ENCODE measurements at regions not wholly inside any gene's neighbourhood (a gene's known extent, or its start where the extent isn't known, plus 50 kb on each side); places are given as distances from the start of the nearest gene placed in this dataset.

- DNase-seq: no peak
These were observed 178.6 kb upstream of the SALL3 start for GRCh38 chr18:78801011-78801410.

- DNase-seq: no peak
These were observed 176.5 kb upstream of the SALL3 start for GRCh38 chr18:78803104-78803503.

- no peak for DNase-seq
These were observed 175.2 kb upstream of the SALL3 start for GRCh38 chr18:78804206-78805030.

- no peak for DNase-seq
These were observed 173.8 kb upstream of the SALL3 start for GRCh38 chr18:78805840-78806239.

- no peak for DNase-seq
These were observed 171.9 kb upstream of the SALL3 start for GRCh38 chr18:78807668-78808067.

GRCh38 chr18:78809845-78810244, 169.8 kb upstream of the SALL3 start:
- DNase-seq: no peak

GRCh38 chr18:78810706-78811105, 168.9 kb upstream of the SALL3 start:
- DNase-seq: no peak

- no peak for DNase-seq
These were observed 167.6 kb upstream of the SALL3 start for GRCh38 chr18:78812067-78812466.

- no peak for DNase-seq
These were observed 166.5 kb upstream of the SALL3 start for GRCh38 chr18:78813156-78813555.

GRCh38 chr18:78813936-78814710, 165.5 kb upstream of the SALL3 start:
- DNase-seq: no peak

- DNase-seq: no peak
These were observed 164.9 kb upstream of the SALL3 start for GRCh38 chr18:78814766-78815165.

GRCh38 chr18:78816114-78816513, 163.5 kb upstream of the SALL3 start:
- no peak for DNase-seq

- DNase-seq: no peak
These were observed 162.7 kb upstream of the SALL3 start for GRCh38 chr18:78816916-78817315.

GRCh38 chr18:78818495-78818894, 161.1 kb upstream of the SALL3 start:
- DNase-seq: no peak

- DNase-seq: no peak
These were observed 160.7 kb upstream of the SALL3 start for GRCh38 chr18:78818961-78819360.

- no peak for DNase-seq
These were observed 159.3 kb upstream of the SALL3 start for GRCh38 chr18:78820161-78820834.

- DNase-seq: no peak
These were observed 158.2 kb upstream of the SALL3 start for GRCh38 chr18:78821396-78821795.

GRCh38 chr18:78822171-78822948, 157.3 kb upstream of the SALL3 start:
- DNase-seq: no peak

GRCh38 chr18:78822949-78823285, 156.7 kb upstream of the SALL3 start:
- DNase-seq: no peak

GRCh38 chr18:78825168-78825567, 154.4 kb upstream of the SALL3 start:
- no peak for DNase-seq

- no peak for DNase-seq
These were observed 153.0 kb upstream of the SALL3 start for GRCh38 chr18:78826631-78827030.

GRCh38 chr18:78827141-78827540, 152.5 kb upstream of the SALL3 start:
- DNase-seq: no peak

- no peak for DNase-seq
These were observed 151.5 kb upstream of the SALL3 start for GRCh38 chr18:78828131-78828530.

Data from occipital lobe (tissue), 1 donor.